HG03460 (cell line): ENCODE measurements at regions not wholly inside any gene's neighbourhood (a gene's known extent, or its start where the extent isn't known, plus 50 kb on each side); places are given as distances from the start of the nearest gene placed in this dataset.
"Not testable (repeated sequence)": the region's sequence is repeated elsewhere in the genome, so short reads cannot be mapped to it uniquely, and the experiment has no call there.

Experiments used
- ATAC-seq: cut with Tn5 transposase; IDR thresholded peaks from one replicate; pipeline ENCODE4 v1.9.1; 2021; ENCODE audit not compliant: unreplicated experiment

DNA sequence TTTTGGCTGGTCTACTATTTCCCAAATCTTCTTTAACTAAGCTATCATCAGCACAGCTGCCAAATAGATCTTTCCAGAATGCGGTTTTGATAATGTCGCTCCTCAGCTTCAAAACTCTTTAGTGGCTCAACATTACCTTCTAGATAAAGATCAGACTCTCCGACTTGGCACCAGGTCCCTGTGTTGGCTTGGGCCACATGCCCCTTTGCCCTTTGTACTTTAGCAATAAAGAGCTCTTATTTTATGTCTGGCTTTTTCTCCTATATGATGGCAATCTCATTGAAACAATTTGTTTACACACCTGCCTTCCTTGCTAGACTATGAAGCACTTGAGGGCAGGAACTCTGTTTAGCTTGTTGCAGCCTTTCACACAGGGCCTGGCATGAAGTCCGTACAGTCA lies 128.9 kb upstream of the GATA6 start:
- ATAC-seq: no peak

DNA sequence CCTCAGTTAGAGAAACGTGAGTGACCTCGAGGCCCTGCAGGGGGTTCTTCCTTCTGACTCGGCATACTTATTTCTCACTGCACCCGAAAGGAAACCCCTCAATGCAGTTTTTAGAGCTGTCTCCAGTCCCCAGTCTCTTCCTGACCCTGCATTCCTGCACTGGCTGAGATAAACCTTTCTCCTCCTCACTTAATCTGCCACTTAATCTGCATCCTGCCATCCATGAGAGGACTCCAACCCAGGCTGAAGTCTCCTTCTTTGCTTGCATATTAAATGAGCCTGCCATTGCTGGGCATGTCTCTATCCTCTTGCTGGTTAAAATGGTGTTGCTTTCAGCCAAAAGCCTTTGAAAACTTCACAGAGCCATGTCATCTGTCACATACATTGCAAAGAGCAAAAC lies 125.6 kb upstream of the GATA6 start:
- ATAC-seq: no peak

DNA sequence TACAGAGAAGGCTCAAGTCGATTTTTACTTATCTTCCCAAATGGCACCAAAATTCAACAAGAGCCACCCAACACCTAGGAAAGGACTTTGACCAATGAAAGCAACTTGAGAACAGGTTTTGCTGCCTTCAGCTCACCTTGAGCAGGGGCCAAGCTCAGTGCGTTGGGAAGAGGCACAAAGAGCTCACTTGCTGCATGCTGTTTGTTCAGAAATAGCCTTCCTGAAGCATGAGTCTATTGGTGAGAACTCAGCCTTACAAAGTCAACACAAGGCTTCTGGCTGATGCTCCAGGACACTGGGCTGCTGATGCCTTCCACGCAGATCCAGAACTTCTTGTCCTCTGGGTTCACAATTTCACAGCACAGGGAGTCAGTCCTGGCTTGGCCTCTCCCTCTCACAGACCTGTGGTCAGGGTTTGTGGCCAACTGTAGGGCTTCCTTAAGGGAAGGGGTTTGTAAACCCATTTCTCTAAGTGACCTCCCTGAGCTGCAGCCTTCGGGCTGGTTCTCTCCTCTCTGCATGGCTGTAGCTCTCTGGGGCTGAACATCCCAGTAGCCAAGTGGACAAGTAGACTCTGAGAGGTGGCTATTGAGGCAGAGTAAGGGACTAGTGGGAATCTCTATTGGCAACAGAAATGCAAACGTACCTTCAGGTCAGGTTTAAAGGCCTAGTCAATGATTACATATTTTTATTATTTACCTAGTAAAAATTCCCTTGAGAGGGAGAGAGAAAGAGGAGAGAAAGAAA lies 124.7 kb upstream of the GATA6 start:
- ATAC-seq: no peak

DNA sequence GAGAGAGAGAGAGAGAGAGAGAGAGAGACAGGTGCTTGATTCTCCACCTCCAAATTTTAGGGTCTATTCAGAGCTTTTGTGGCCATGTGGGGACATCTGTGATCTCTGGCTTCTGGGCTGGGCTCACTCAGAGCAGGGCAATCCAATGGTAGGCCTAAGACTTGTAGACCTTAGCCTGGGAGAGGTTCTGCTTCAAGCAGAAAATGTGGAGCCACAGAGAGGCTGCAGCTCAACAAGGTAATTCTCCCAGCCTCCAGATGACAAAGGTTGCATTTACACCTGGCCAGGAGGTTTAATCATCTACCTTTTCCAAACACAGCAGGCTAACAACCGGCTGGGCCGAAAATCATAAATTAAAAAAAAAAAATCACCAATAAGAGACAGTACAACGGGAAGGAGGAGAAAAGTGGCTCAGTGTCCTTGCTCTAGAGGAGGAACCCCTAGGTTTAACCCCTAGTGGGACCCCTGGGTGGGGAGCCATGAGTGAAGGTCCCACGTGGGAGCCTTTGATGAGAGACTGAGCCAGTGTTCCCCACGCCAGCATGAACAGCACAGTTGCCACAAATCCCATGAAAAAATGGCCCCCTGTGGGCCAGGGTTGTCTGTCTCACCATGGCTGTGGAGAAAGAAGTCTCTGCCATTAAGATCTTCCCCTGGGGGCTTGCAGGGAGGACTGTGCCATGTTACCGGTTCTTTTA lies 124.0 kb upstream of the GATA6 start:
- no peak for ATAC-seq

DNA sequence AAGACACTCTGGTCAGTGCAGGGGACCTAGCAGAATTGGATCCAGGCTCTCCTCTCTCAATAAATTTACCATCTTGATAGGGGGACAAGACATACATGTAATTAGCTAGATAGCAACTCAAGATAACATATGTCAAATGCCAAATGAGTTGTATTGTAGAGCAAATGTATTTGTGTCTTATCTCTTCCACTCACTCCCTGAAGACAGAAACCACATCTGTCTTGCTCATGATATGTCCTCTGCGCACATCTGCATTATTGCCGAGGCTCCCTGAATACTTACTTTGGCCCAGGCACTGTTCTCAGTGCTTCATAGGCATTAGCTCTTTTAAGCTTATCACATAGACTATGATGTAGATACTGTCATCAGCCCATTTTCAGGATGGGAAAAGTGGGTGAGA lies 122.9 kb upstream of the GATA6 start:
- ATAC-seq: no peak

DNA sequence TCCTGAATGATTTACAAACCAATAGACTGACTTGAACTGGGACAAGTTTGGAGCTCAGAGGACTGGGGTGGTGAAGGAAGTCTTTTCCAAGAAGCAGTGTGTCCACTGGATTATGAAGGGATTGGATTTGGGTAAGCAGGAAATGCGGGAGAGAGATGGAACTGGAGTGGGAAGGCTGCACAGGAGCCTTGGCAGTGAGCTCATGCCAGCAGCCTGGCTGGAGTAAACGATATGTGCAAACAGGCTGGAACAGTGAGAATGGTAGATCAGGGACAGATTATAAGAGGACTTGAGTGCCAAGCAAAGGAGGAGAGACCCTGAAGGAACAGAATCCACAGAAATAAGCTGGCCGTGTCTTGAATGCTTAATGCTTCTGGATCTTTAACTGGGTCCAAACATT lies 121.9 kb upstream of the GATA6 start:
- ATAC-seq: no peak

DNA sequence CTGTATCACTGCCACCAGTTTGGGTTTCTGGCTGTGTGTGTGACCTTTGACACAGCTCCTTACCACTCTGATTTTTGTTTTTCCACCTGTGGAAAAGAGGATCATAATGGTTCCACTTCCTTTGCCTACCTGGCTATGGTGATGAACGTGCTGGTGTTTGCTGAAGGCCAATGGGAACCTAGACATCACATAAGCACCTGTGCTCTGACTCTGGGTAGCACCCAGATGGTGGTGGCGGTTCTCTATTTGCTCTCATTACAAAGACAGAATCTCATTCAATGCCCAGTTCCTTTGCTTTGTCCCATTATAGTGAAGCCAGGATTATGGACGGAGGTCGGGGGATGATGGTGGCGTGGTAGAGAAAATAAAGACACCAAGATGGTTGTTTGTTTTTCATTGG lies 121.2 kb upstream of the GATA6 start:
- no peak for ATAC-seq

DNA sequence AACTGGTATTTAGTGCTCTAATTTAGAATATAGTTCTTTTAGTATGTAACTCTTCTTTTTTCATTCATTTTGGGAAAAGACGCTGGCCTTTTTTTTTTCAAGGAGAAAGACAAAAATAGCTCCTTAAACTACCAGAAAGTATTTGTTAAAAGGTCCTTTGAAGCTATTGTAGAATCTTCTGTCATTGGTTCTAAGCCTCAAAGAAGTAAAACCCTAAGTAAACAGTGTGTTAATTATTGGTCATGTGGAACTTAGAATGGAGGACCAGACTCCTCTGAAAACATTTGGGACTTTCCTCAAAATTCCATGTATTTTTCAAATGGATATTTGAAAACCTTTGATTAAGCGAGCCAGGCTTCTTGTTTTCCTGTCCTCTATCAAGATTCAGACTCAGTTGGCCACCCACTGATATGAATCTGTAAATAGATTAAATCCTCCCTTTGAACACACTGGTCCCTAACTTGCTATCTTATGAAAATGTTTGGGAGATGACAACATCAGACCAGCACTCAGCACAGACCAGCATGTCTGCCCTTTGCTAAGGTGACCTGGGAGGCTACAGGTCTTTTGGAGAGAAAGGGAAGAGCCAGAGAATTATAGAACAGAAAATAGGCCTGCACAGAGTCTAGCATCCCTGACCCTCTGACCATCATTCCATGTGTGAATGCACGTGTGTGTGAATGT lies 120.3 kb upstream of the GATA6 start:
- ATAC-seq: no peak

DNA sequence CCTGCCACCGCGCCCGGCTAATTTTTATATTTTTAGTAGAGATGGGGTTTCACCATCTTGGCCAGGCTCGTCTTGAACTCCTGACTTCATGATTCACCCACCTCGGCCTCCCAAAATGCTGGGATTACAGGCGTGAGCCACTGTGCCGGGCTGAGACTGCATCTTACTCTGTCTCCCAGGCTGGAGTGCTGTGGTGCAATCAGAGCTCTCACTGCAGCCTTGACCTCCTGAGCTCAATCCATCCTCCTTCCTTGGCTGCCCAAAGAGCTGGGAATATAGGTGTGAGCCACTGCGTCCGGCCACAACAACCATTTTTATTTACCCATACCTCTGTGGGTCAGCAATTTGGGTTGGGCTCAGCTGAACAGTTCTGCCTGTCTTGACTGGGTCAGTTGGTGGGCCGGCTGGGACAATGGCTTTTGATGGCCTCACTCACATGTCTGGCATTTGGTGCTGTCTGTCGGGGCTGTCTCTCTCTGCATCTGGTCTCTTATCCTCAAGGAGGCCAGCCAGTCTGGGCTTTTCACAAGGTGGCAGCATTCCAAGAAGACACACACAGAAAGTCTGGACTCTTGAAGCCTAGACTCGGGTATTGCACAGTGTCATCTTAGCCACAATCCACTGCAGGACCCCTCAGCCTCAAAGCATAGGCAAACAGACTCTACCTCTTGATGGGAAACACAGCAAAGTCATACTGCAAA lies 116.8 kb upstream of the GATA6 start:
- no peak for ATAC-seq

DNA sequence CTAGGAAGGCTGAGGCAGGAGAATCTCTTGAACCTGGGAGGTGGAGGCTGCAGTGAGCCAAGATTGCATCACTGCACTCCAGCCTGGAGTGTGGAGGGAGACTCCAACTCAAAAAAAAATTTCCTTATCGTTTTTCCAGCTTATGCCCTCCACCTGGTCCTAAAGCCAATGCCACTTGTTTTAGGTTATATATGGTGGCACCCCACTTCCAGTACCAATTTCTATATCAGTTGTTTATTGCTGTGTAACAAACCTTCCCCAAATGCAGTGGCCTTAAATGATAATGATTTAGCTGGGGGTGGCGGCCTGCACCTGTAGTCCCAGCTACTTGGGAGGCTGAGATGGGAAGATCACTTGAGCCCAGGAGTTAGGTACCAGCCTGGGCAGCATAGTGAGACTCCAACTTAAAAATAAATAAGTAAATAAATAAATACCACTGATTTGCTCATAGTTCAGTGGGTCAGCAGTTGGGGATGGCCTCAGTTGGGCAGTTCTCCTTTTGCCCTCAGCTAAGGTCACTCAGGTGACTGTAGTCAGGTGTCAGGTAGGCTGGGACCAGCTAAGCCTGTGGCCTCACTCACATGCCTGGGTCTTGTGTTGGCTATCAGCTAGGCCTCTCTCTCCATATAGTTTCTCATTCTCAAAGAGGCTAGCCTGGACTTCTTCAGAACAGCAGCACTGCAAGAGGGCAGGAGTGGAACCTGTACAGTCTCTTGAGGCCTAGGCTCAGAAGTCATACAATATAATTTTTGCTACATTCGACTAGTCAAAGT lies 113.7 kb upstream of the GATA6 start:
- no peak for ATAC-seq

DNA sequence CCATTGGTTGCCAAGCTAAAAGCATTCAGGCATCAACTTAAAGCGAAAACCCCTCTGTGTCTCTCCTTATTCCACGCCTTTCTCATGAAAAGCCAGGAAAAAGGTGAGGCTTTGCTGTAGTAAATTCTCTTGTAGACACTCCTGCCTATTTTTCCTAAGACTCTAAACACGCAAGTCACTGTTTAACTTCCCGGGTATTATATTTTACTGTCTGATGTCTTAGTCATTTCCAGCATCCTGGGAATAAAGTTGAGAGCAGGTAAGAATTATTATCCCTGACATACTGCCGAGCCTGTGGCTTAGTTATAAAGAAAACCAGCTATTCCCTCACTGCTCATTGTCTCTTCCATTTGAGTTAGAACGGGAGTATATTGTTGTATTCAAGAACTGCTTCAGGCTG lies 112.4 kb upstream of the GATA6 start:
- ATAC-seq: no peak

DNA sequence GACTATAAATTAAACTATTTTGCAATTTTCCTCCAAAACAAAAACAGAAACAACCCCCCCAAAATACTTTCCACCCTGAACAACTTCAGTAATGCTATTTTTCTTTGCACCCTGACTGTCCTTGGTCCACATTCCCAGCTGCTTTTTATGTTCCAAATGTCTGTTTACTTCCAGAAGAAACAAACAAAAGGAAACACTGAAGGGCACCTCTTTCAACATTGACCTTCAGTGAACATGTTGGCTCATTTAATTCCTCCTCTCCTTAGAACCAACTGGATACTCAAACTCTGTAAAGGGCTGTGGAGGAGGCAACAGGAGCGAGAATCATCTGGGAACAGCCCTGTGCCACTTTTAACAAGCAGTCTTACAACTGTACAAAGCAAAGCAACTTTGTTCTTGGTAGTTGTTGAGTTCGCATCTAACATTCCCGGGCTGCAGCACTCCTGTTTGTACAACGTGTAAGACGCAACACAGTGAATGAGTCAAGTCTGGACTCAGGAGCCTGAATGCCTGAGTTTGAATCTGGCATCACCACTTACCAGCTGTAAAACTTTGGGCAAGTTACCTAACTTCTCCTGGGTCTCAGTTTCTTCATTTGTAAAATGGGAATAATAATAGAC lies 111.4 kb upstream of the GATA6 start:
- ATAC-seq: no peak

DNA sequence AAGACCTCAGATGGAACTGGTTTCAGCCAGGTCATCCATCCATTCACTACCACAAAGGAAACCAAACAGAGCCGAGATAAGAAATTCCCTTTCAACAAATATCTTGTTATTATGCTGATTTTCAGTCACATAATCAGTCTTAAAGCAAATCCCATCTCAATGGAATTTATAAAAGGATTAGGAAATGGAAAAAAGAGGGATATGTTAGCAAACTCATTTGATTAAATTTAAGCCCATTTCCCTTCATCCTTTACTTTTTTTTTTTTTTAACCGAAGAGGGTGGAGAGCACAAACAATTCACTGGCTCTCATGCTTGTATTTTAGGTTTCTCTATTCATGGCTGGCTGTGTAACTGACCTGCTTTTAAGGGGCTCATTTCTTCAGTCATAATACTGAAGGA lies 109.0 kb upstream of the GATA6 start:
- no peak for ATAC-seq

DNA sequence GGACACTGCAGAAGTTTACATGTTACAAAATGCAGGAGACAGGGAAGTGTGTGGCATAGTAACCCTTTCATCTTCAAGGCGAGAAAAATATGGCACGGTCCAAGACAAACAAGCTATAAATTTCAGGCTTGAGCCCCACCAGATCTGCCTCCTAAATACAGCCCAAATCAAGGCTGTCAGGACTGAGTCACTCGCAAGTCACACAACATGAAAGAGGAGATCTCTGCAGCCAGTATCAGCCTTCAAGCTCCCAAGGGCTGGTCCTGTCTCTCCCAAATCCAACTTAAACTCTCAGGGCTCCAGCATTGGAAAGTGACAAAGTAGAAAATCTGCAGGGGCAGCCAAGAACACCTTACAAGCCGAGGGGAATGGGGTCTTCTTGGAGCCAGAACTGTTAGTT lies 106.3 kb upstream of the GATA6 start:
- ATAC-seq: no peak

DNA sequence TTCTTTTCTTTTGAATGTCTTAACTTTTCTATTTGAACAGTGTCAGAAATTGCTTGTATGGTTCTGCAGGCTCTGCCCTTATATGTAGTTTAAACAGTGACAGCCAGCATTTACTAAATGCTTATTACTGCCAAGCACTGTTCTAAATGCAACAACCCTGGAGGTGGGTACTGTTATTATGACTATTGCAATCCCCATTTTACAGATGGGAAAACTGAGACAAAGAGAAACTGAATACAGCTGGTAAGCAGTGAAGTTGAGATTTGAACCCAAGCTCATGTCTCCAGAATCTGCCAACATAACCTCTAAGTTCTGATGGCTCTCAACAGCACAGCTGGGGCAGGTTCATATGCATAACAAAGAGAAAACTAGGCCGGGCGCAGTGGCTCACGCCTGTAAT lies 105.7 kb upstream of the GATA6 start:
- no peak for ATAC-seq

DNA sequence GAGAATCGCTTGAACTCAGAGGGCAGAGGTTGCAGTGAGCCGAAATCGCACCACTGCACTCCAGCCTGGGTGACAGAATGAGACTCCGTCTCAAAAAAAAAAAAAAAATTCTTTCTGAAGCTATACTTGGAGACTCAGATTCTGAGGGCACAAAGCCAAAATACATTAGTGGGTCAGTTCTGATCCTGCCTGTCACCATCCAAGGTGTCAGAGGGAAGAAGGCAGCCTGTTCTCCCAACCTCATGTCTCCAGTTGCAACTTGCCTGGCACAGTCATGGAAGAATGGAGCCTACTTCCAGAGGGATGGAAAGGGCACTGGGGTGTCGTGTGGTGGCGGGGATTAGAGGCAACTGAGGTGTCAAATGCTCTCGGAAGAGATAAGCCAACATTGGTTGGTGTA lies 104.8 kb upstream of the GATA6 start:
- ATAC-seq: no peak

DNA sequence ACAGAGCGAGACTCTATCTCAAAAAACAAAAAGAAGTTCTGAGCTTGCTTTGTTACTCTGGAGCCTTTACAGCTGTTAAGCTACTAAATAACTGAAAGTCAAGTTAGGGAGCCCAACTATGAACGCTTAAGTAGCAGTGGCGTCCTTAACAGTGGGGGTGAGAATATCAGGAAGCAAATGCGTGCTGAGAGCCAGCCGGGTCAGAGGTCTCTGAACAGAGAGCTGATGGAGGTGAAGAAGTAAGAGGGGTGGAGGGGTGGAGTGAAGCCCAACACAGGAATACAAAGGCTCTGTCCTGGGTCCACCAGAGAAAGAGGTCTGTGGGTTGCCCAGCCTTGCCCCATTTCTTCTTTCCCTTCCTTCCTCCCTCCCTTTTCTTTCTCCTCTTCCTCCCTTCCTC lies 104.1 kb upstream of the GATA6 start:
- ATAC-seq: no peak

DNA sequence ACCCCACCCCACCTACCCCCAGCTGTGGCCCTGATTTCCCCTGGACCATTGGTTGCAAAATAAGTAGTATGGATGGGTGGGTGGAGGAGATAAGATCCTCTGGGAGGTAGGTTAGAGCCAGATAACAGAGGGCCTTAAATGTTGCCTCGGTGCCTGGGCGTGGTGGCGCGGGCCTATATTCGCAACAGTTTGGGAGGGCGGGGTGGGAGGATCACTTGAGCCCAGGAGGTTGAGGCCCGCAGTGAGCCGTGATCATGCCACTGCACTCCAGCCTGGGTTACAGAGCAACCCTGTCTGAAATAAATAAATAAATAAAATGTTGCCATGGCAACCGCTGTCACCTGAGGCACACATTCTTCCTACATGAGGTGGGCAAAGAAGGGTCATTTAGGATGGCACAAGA lies 103.3 kb upstream of the GATA6 start:
- ATAC-seq: no peak

DNA sequence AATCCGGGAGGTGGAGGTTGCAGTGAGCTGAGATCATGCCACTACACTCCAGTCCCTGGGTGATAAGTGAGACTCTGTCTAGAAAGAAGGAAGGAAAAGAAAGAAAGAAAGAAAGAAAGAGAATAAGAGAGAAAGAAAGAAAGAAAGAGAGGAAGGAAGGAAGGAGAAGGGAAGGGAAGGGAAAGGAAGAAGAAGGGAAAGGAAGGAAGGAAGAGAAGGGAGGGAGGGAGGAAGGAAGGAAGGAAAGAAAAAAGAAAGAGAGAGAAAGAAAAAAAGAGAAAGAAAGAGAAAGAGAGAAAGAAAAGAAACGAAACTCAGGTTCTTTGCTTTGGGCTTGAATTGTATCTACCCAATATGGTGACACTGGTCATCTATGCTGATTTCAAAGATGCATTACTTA lies 102.3 kb upstream of the GATA6 start:
- no peak for ATAC-seq

DNA sequence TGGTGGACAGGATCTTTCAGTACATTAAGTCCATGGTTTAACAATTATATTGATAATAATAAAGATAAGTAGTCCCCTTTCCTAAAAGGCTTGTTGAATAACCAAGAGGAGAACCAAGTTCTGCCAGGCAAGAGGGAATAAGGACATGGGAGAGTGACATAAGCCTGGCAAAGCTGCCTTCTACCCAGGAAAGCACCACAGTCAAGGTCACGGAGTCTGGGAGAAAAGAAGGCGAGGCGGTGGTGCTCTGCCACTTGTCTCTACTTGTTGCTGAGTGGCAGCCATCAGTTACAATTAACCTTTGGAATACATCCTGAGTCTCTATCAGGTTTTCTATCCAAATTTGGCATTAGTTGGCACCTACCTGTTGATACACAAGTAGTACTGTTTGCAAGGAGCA lies 101.7 kb upstream of the GATA6 start:
- no peak for ATAC-seq

DNA sequence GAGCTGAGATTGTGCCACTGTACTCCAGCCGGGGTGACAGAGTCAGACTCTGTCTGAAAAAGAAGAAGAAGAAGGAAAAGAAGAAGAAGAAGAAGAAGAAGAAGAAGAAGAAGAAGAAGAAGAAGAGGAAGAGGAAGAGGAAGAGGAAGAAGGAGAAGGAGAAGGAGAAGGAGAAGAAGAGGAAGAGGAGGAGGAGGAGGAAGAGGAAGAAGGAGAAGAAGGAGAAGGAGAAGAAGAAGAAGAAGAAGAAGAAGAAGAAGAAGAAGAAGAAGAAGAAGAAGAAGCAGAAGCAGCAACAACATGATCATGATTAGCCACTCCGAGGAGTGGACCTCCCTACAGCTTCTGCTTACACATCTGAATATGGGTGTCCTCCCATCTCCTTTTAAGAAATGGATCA lies 100.6 kb upstream of the GATA6 start:
- not testable (repeated sequence) for ATAC-seq
